Endothelial cell of umbilical vein (primary cell): ENCODE measurements at regions not wholly inside any gene's neighbourhood (a gene's known extent, or its start where the extent isn't known, plus 50 kb on each side); places are given as distances from the start of the nearest gene placed in this dataset.
"Not testable (repeated sequence)": the region's sequence is repeated elsewhere in the genome, so short reads cannot be mapped to it uniquely, and the experiment has no call there.

Experiments used
- BruUV-seq: library from RNA; stranded (reverse); fragments of 400-500 nt; replicated peaks from 2 replicates; lab custom pipeline; 2021; lab: Mats Ljungman, UMichigan
- CTCF ChIA-PET: fragments of 300-600, 350-600 bp; sonication (Branson Sonifier 250); formaldehyde crosslinking; loops from one replicate; lab custom pipeline; 2021; ENCODE audit warnings: antibody characterized with exemption, inconsistent platforms; lab: Charles Lee
- POLR2A ChIA-PET: fragments of 300-600, 350-600 bp; sonication (Branson Sonifier 250); formaldehyde crosslinking; loops from one replicate; lab custom pipeline; 2021; ENCODE audit warnings: antibody characterized with exemption, inconsistent platforms; lab: Charles Lee
- DNase-seq: peaks from one replicate; pipeline ENCODE4 v3.0.0-alpha.2; 2011; ENCODE audit warnings: low read depth, low spot score
- FAIRE-seq: peaks from 2 replicates; lab custom pipeline; 2011; peaks lifted over from hg19 to GRCh38; lab: Jason Lieb, UNC
- H2AFZ ChIP-seq: 2 replicates; pipeline ENCODE4 v1.6.0; 2012; ENCODE audit warnings: low read depth, low read length, control low read depth, inconsistent platforms
- H3K27ac ChIP-seq: 2 replicates; pipeline ENCODE4 v1.5.1; 2011; ENCODE audit warnings: low read depth, mild to moderate bottlenecking, control low read depth, low read length, moderate library complexity; ENCODE audit not compliant: insufficient read depth
- H3K27me3 ChIP-seq, 2 experiments: 2 replicates each; pipeline versions ENCODE4 v1.6.0 to v1.6.1; 2011; ENCODE audit warnings: low read length in 2 of 2, mixed read lengths in 1 of 2; ENCODE audit not compliant: control insufficient read depth in 2 of 2, insufficient read depth in 2 of 2
- H3K36me3 ChIP-seq, 2 experiments: 2 replicates in 1 of 2; 3 replicates in 1 of 2; pipeline ENCODE4 v1.5.1; 2011; ENCODE audit warnings: low read length in 2 of 2, mild to moderate bottlenecking in 1 of 2, moderate library complexity in 1 of 2; ENCODE audit not compliant: control insufficient read depth in 2 of 2, insufficient read depth in 2 of 2; ENCODE audit errors: extremely low read depth in 1 of 2
- H3K4me1 ChIP-seq: 3 replicates; pipeline ENCODE4 v1.5.1; 2011; ENCODE audit warnings: mild to moderate bottlenecking, low read length; ENCODE audit not compliant: control insufficient read depth, insufficient read depth; ENCODE audit errors: extremely low read depth
- H3K4me2 ChIP-seq: 2 replicates; pipeline ENCODE4 v1.6.1; 2011; ENCODE audit warnings: low read length, control low read depth, mixed read lengths; ENCODE audit not compliant: insufficient read depth
- H3K4me3 ChIP-seq, 3 experiments: fragments of 200-600 bp in 1 of 3; sonication (generic), shearing (Covaris generic) in 1 of 3; replicated peaks in 1 of 3; 2 replicates each; pipeline ENCODE4 v1.5.1; 2011 to 2016; ENCODE audit warnings: control low read depth in 3 of 3, low read length in 3 of 3, mild to moderate bottlenecking in 2 of 3, inconsistent platforms in 1 of 3, low read depth in 1 of 3, moderate library complexity in 1 of 3; ENCODE audit not compliant: insufficient read depth in 1 of 3
- H3K79me2 ChIP-seq: 2 replicates; pipeline ENCODE4 v1.6.0; 2012; ENCODE audit warnings: low read length, inconsistent platforms; ENCODE audit not compliant: control insufficient read depth, insufficient read depth
- H3K9ac ChIP-seq: replicated peaks from 2 replicates; pipeline ENCODE3; 2011; ENCODE audit warnings: low read length, control low read depth; ENCODE audit not compliant: insufficient read depth; ENCODE audit errors: extremely low read depth
- H3K9me1 ChIP-seq: replicated peaks from 3 replicates; pipeline ENCODE4 v1.6.0; 2011; ENCODE audit warnings: mild to moderate bottlenecking, low read length; ENCODE audit not compliant: control insufficient read depth, insufficient read depth; ENCODE audit errors: extremely low read depth
- H3K9me3 ChIP-seq: replicated peaks from 2 replicates; pipeline ENCODE4 v1.5.1; 2012; ENCODE audit warnings: low read length, inconsistent platforms; ENCODE audit not compliant: control insufficient read depth, insufficient read depth
- H4K20me1 ChIP-seq: replicated peaks from 2 replicates; pipeline ENCODE3; 2011; ENCODE audit warnings: mild to moderate bottlenecking, low read length; ENCODE audit not compliant: control insufficient read depth, insufficient read depth; ENCODE audit errors: extremely low read depth
- CTCF ChIP-seq, 2 donors: IDR thresholded peaks; 1 replicate in 1 of 2; 2 replicates in 1 of 2; pipeline ENCODE4 v1.5.1; 2011; ENCODE audit warnings: low read length in 2 of 2, mild to moderate bottlenecking in 2 of 2, moderate library complexity in 2 of 2, control low read depth in 1 of 2, inconsistent platforms in 1 of 2, low read depth in 1 of 2; ENCODE audit not compliant: insufficient read depth in 1 of 2; ENCODE audit errors: extremely low read depth in 1 of 2
- EZH2 ChIP-seq: IDR thresholded peaks from 2 replicates; pipeline ENCODE4 v1.6.1; 2012; ENCODE audit warnings: borderline replicate concordance, low read depth, mild to moderate bottlenecking, moderate library complexity, low read length, inconsistent platforms; ENCODE audit not compliant: severe bottlenecking
- FOS ChIP-seq: IDR thresholded peaks from 2 replicates; pipeline ENCODE4 v1.6.1; 2011; ENCODE audit warnings: mild to moderate bottlenecking, low read length, moderate library complexity, borderline replicate concordance; ENCODE audit not compliant: insufficient read depth
- GATA2 ChIP-seq: IDR thresholded peaks from 2 replicates; pipeline ENCODE4 v1.7.0; 2011; ENCODE audit warnings: low read depth, mild to moderate bottlenecking, moderate library complexity, mixed read lengths, low read length; ENCODE audit not compliant: insufficient read length, insufficient read depth
- JUN ChIP-seq: IDR thresholded peaks from 2 replicates; pipeline ENCODE4 v1.6.1; 2011; ENCODE audit warnings: borderline replicate concordance, low read depth; ENCODE audit not compliant: insufficient read length, insufficient read depth
- MAX ChIP-seq: IDR thresholded peaks from 2 replicates; pipeline ENCODE4 v1.6.1; 2011; ENCODE audit not compliant: insufficient read depth, insufficient read length
- MYC ChIP-seq: IDR thresholded peaks from one replicate; pipeline ENCODE4 v1.6.1; 2011; ENCODE audit warnings: mild to moderate bottlenecking, low read depth, low read length
- POLR2A ChIP-seq: IDR thresholded peaks from 2 replicates; pipeline ENCODE4 v1.6.1; 2012; ENCODE audit warnings: low read depth, mild to moderate bottlenecking, control low read depth, low read length
- POLR2AphosphoS5 ChIP-seq: IDR thresholded peaks from 2 replicates; pipeline ENCODE4 v1.6.1; 2012; ENCODE audit warnings: low read depth, mild to moderate bottlenecking, control low read depth, low read length, moderate library complexity; ENCODE audit not compliant: insufficient read depth
- dilution Hi-C: fragments of 300-500 bp; cut with MboI; formaldehyde crosslinking; loops from one replicate; pipeline ENCODE4 v1.15.0; 2019; ENCODE audit warnings: low sequenced_read_pairs; ENCODE audit not compliant: extremely low pct_ligation_motif_present
- intact Hi-C: fragments of 100-400 bp; cut with micrococcal nuclease; formaldehyde crosslinking; loops from one replicate; pipeline ENCODE4 v1.10.0; 2022

GRCh38 chr19:33868788-33869412 lies 72.2 kb downstream of the KCTD15 start:
- intact Hi-C loops, result loop anchor here (1.0 to 5.0 kb wide), 2 partner anchors 15 to 38 kb away; no protein-coding TSS in a partner anchor
- peaks cover 7% of the 10 kb centered on the region for H3K4me1 ChIP-seq
- no peaks in the 10 kb centered on the region for H3K36me3 ChIP-seq
- no TSS peak for BruUV-seq
- no peaks in the 10 kb centered on the region for H4K20me1 ChIP-seq
- H3K9me1 ChIP-seq, result no peaks in the 10 kb centered on the region
- H3K9me3 ChIP-seq, result no peaks in the 10 kb centered on the region
- peak overlapping the region; percentile 14 for H3K9ac ChIP-seq
- peak; percentile 43 for DNase-seq
- H2AFZ ChIP-seq, result peak overlapping the region; percentile 97
- peaks cover 2 to 3% of the 10 kb centered on the region in 2 experiments for H3K27me3 ChIP-seq
- H3K79me2 ChIP-seq, result no peaks in the 10 kb centered on the region
- ChIA-PET POLR2A (interaction anchor here (0.6 kb wide), 1 partner anchor 10 kb away, joined by 4 read pairs; no protein-coding TSS in a partner anchor), CTCF (interaction anchor here (1.0 to 5.1 kb wide), 6 partner anchors 12 to 173 kb away, joined by 3 to 20 read pairs (median 4); no protein-coding TSS in a partner anchor)
- H3K4me3 ChIP-seq, result peak overlapping the region in 1 of 3 experiments; percentile 14
- peak; percentile 24 for FAIRE-seq
- peak overlapping the region; percentile 68 for H3K4me2 ChIP-seq
- H3K27ac ChIP-seq, result no peak overlapping the region
- TF ChIP-seq MAX (no peak), FOS (no peak), JUN (no peak), POLR2AphosphoS5 (no peak), GATA2 (no peak), POLR2A (no peak), EZH2 (no peak), CTCF (IDR thresholded peaks at IDR 0.05; ENCODE audit: extremely low read depth in 1 of 2, insufficient read depth in 1 of 2, low read depth in 1 of 2, low read length in 2 of 2) (no peak), MYC (no peak)
- dilution Hi-C loops, result no loop called here

GRCh38 chr19:33870298-33870932 lies 73.7 kb downstream of the KCTD15 start:
- BruUV-seq, FAIRE-seq, H3K9me1 ChIP-seq, H3K4me3 ChIP-seq, POLR2A ChIA-PET, H3K4me2 ChIP-seq, DNase-seq, H2AFZ ChIP-seq, H3K79me2 ChIP-seq, H4K20me1 ChIP-seq, H3K4me1 ChIP-seq, H3K9ac ChIP-seq, H3K27ac ChIP-seq, dilution Hi-C loops, H3K36me3 ChIP-seq, H3K27me3 ChIP-seq, intact Hi-C loops, H3K9me3 ChIP-seq: not testable (repeated sequence)
- CTCF ChIA-PET, result interaction anchor here (1.0 to 5.1 kb wide), 4 partner anchors 12 to 92 kb away, joined by 3 to 20 read pairs (median 4); no protein-coding TSS in a partner anchor
